ENCODE measurements at regions not wholly inside any gene's neighbourhood (a gene's known extent, or its start where the extent isn't known, plus 50 kb on each side); places are given as distances from the start of the nearest gene placed in this dataset.
"Not testable (repeated sequence)": the region's sequence is repeated elsewhere in the genome, so short reads cannot be mapped to it uniquely, and the experiment has no call there.

- in situ Hi-C loops (cut with HindIII; ENCODE audit: low sequenced_read_pairs); DNase-seq (ENCODE audit: low spot score): not testable (repeated sequence)
Observed at GRCh38 chr9:97248252-97248651, 59.2 kb upstream of the CCDC180 start.

DNA sequence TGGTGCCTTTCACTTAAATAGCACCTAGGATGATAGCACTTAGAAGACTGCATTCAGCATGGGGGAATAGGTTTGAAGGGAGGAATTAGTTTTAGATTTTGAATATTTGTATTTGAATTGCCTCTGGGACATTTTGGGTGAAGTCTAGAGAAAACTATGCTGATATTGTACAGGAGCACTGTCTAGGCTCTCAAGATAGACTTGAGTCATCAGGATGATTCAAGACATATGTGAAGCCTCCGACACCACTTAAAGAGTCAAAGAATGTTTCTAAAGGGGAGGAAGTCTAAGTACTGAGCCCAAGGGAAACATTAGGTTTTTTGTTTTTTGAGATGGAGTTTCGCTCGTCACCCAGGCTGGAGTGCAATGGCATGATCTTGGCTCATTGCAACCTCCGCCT is 63.9 kb upstream of the CCDC180 start:
- DNase-seq (ENCODE audit: low spot score), result no peak
- in situ Hi-C loops (cut with HindIII; ENCODE audit: low sequenced_read_pairs), result no loop called here

DNA sequence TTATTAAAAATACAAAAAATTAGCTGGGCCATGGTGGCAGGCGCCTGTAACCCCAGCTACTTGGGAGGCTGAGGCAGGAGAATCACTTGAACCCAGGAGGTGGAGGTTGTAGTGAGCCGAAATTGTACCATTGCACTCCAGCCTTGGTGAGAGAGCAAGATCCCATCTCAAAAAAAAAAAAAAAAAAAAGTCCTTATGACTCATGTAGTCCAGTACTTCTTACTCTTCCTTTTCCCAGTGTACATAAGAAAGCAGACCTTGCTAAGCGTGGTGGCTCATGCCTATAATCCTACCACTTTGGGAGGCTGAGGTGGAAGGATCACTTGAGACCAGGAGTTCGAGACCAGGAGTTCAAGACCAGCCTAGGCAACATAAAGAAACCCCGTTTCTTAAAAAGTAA is 66.0 kb upstream of the CCDC180 start:
- in situ Hi-C loops (cut with HindIII; ENCODE audit: low sequenced_read_pairs); DNase-seq (ENCODE audit: low spot score): not testable (repeated sequence)

DNA sequence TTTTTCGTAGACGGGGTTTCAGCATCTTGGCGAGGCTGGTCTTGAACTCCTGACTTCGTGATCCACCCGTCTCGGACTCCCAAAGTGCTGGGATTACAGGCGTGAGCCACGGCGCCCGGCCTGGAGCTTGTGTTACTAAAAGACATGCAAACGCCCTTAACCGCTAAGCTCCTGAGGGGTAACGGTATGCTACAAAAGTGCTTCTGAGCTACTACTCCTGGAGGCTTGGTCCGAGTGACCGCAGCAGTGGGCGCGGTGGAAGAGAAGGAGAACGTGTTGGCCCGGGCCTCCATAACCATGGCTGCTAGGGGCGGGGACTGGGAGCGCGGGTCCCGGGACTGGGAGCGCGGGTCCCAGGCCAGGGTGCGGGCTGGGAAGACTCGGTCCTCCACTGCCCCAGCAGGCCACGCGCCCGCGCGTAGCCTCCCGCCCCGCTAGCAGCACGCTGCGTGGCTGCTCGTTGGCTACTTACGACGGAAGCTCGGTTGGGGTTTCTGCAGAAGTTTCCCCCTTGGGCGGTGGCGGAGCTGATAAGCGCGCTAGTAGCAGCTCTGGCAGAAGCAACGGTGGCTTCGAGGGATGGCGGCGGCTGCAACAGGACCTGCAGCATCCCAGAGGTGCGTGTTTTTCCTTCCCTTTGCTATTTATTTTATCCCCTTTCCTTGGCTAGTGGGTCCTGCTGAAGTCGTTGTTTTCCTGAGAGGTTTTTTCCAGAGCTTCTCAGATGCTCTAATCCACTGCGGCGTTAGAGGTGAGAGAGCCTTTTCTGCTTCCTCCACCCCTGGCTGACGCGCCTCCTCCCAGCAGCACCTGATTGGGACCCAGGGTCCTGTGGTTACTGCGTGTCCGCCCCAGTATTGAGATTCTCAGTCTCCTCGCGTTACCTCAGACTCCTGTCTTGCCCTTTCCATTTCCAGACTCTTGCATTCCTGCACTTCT is 69.2 kb upstream of the CCDC180 start:
- peak; percentile 94 for DNase-seq (ENCODE audit: low spot score)
- in situ Hi-C loops (cut with HindIII; ENCODE audit: low sequenced_read_pairs), result no loop called here

GRCh38 chr9:97237311-97237786 is 70.1 kb upstream of the CCDC180 start:
- peak; percentile 7 for DNase-seq (ENCODE audit: low spot score)
- in situ Hi-C loops (cut with HindIII; ENCODE audit: low sequenced_read_pairs), result no loop called here

- in situ Hi-C loops (cut with HindIII; ENCODE audit: low sequenced_read_pairs); DNase-seq (ENCODE audit: low spot score): not testable (repeated sequence)
Observed at GRCh38 chr9:97233009-97233400, 74.5 kb upstream of the CCDC180 start.

DNA sequence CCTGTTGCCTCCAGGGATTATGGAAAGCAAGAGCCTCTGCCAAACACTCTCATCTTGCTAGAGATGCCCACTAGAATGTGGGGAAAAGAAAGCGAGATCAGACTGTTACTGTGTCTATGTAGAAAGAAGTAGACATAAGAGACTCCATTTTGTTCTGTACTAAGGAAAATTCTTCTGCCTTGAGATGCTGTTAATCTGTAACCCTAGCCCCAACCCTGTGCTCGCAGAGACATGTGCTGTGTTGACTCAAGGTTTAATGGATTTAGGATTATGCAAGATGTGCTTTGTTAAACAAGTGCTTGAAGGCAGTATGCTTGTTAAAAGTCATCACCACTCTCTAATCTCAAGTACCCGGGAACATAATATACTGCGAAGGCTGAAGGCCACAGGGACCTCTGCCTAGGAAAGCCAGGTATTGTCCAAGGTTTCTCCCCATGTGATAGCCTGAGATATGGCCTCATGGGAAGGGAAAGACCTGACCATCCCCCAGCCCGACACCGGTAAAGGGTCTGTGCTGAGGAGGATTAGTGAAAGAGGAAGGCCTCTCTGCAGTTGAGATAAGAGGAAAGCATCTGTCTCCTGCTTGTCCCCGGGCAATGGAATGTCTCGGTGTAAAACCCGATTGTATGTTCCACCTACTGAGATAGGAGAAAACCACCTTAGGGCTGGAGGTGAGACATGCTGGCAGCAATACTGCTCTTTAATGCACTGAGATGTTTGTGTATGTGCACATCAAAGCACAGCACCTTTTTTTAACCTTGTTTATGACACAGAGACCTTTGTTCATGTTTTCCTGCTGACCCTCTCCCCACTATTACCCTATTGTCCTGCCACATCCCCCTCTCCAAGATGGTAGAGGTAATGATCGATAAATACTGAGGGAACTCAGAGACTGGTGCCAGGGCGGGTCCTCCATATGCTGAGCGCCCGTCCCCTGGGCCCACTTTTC is 75.1 kb upstream of the CCDC180 start:
- in situ Hi-C loops (cut with HindIII; ENCODE audit: low sequenced_read_pairs); DNase-seq (ENCODE audit: low spot score): not testable (repeated sequence)

DNA sequence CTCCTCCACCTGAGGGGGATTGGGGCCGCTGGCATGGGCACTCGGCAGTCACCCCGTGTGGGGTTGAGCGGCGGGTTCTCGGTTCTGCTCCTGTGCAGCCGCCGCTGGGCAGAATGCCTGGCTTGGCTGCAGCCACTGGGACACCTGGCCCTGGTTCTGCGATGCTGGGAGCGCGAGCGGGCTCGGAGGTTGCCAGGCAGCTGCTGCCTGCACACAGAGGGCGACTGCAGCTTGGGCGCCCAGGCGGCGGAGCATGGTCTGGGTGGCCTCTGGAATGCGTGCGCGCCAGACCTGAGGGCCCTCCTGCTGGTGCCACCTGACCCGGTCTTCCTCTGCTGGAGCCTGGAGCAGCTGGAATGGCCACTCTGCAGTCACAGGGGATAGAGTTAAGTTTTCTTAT is 85.1 kb upstream of the CCDC180 start:
- in situ Hi-C loops (cut with HindIII; ENCODE audit: low sequenced_read_pairs), result not testable (repeated sequence)
- DNase-seq (ENCODE audit: low spot score), result peak; percentile 43

GRCh38 chr9:97221478-97222355 is 85.7 kb upstream of the CCDC180 start:
- in situ Hi-C loops (cut with HindIII; ENCODE audit: low sequenced_read_pairs), result not testable (repeated sequence)
- DNase-seq (ENCODE audit: low spot score), result peak; percentile 64

GRCh38 chr9:97220894-97221477 is 86.5 kb upstream of the CCDC180 start:
- in situ Hi-C loops (cut with HindIII; ENCODE audit: low sequenced_read_pairs), result no loop called here
- no peak for DNase-seq (ENCODE audit: low spot score)

- in situ Hi-C loops (cut with HindIII; ENCODE audit: low sequenced_read_pairs); DNase-seq (ENCODE audit: low spot score): not testable (repeated sequence)
Observed at GRCh38 chr9:97220396-97220795, 87.1 kb upstream of the CCDC180 start.

DNA sequence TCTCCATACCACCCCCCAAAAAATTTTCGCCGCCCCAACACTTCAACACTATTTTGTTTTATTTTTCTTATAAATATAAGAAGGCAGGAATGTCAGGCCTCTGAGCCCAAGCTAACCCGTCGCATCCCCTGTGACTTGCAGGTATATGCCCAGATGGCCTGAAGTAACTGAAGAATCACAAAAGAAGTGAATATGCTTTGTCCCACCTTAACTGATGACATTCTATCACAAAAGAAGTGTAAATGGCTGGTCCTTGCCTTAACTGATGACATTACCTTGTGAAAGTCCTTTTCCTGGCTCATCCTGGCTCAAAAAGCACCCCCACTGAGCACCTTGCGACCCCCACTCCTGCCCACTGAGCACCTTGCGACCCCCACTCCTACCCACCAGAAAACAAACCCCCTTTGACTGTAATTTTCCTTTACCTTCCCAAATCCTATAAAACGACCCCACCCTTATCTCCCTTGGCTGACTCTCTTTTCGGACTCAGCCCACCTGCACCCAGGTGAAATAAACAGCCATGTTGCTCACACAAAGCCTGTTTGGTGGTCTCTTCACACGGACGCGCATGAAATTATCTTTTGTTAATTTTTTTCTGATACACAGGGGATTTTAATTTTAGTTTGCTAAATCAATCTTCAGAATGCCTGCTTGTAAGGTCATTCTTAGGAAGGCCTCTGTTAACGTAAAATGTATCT is 87.9 kb upstream of the CCDC180 start:
- in situ Hi-C loops (cut with HindIII; ENCODE audit: low sequenced_read_pairs), result not testable (repeated sequence)

GRCh38 chr9:97215127-97215526 is 92.3 kb upstream of the CCDC180 start:
- in situ Hi-C loops (cut with HindIII; ENCODE audit: low sequenced_read_pairs); DNase-seq (ENCODE audit: low spot score): not testable (repeated sequence)

More for the DNA sequence above, 87.9 kb upstream of the CCDC180 start:
- DNase-seq (ENCODE audit: low spot score), result not testable (repeated sequence)

- DNase-seq (ENCODE audit: low spot score); in situ Hi-C loops (cut with HindIII; ENCODE audit: low sequenced_read_pairs): not testable (repeated sequence)
Observed at GRCh38 chr9:97214556-97214955, 92.9 kb upstream of the CCDC180 start.

- DNase-seq (ENCODE audit: low spot score); in situ Hi-C loops (cut with HindIII; ENCODE audit: low sequenced_read_pairs): not testable (repeated sequence)
Observed at GRCh38 chr9:97199683-97200082, 107.8 kb upstream of the CCDC180 start.

DNA sequence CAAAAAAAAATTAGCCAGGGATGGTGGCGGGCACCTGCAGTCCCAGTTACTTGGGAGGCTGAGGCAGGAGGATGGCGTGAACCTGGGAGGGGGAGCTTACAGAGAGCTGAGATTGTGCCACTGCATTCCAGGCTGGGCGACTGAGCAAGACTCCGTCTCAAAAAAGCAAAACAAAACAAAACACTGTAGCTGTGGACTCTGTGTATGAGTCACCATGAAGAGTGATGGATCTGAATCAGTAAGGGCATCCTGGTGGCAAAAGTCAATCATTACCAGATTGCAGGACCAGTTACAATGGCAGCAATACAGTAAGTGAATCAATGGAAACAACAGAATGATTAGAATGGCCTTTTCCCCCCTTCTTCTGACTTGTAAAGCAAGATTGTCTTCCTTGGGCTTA is 113.7 kb upstream of the CCDC180 start:
- DNase-seq (ENCODE audit: low spot score); in situ Hi-C loops (cut with HindIII; ENCODE audit: low sequenced_read_pairs): not testable (repeated sequence)

GRCh38 chr9:97188545-97188944 is 118.9 kb upstream of the CCDC180 start:
- in situ Hi-C loops (cut with HindIII; ENCODE audit: low sequenced_read_pairs), result no loop called here
- DNase-seq (ENCODE audit: low spot score), result no peak

GRCh38 chr9:97187706-97188105 is 119.8 kb upstream of the CCDC180 start:
- in situ Hi-C loops (cut with HindIII; ENCODE audit: low sequenced_read_pairs); DNase-seq (ENCODE audit: low spot score): not testable (repeated sequence)

Measured in G401 (cell line).